Peyer's patch (tissue), 4 donors: ENCODE measurements at regions not wholly inside any gene's neighbourhood (a gene's known extent, or its start where the extent isn't known, plus 50 kb on each side); places are given as distances from the start of the nearest gene placed in this dataset.

Experiments
- DNase-seq, 3 donors: peaks; one replicate each; pipeline ENCODE4 v3.0.0-alpha.2; 2017 to 2019
- H3K27ac ChIP-seq, 4 donors: fragments of 200-600 bp; sonication (generic); one replicate each; pipeline ENCODE4 v1.5.1; 2016 to 2019
- H3K27me3 ChIP-seq, 2 donors: fragments of 200-600 bp; sonication (generic); one replicate each; pipeline ENCODE4 v1.5.1; 2019
- H3K36me3 ChIP-seq, 3 donors: fragments of 200-600 bp; sonication (generic); one replicate each; pipeline ENCODE4 v1.5.1; 2016 to 2019
- H3K4me1 ChIP-seq, 4 donors: fragments of 200-600 bp; sonication (generic); one replicate each; pipeline ENCODE4 v1.5.1; 2016 to 2019
- H3K4me3 ChIP-seq, 4 donors: fragments of 200-600 bp; sonication (generic); 1 replicate in 3 of 4; 2 replicates in 1 of 4; pipeline ENCODE4 v1.5.1; 2016 to 2019; ENCODE audit warnings: mild to moderate bottlenecking in 1 of 4
- H3K9me3 ChIP-seq, 4 donors: fragments of 200-600 bp; sonication (generic); one replicate each; pipeline ENCODE4 v1.5.1; 2016 to 2019; ENCODE audit warnings: mild to moderate bottlenecking in 1 of 4
- CTCF ChIP-seq, 6 experiments: fragments of 450-650 bp in 4 of 6; fragments of 200-600 bp in 2 of 6; sonication (generic) in 1 of 6; IDR thresholded peaks; one replicate each; pipeline ENCODE4 v1.5.1; 2017 to 2019; ENCODE audit warnings: antibody characterized with exemption in 6 of 6, mild to moderate bottlenecking in 3 of 6, moderate library complexity in 1 of 6
- POLR2A ChIP-seq, 2 donors: fragments of 450-650 bp; IDR thresholded peaks; one replicate each; pipeline ENCODE4 v1.5.1; 2017; ENCODE audit warnings: antibody characterized with exemption in 2 of 2, mild to moderate bottlenecking in 2 of 2, moderate library complexity in 2 of 2

- TF ChIP-seq POLR2A (IDR thresholded peaks at IDR 0.05) (no peak), CTCF (IDR thresholded peaks at IDR 0.05) (no peak)
- no peaks in the 10 kb centered on the region for H3K9me3 ChIP-seq
- no peak overlapping the region for H3K27ac ChIP-seq
- no peaks in the 10 kb centered on the region for H3K27me3 ChIP-seq
- H3K4me1 ChIP-seq: no peaks in the 10 kb centered on the region
- H3K36me3 ChIP-seq: no peaks in the 10 kb centered on the region
- DNase-seq: no peak
- no peak overlapping the region for H3K4me3 ChIP-seq
Measured at GRCh38 chr12:76206677-76207072, 122.2 kb upstream of the NAP1L1 start.

GRCh38 chr12:76206039-76206676, 121.7 kb upstream of the NAP1L1 start:
- no peak for DNase-seq
- TF ChIP-seq POLR2A (IDR thresholded peaks at IDR 0.05): no peak
- TF ChIP-seq CTCF (IDR thresholded peaks at IDR 0.05): no peak
- Histone ChIP-seq H3K27me3 (no peaks in the 10 kb centered on the region), H3K4me1 (no peaks in the 10 kb centered on the region), H3K36me3 (no peaks in the 10 kb centered on the region), H3K27ac (no peak overlapping the region), H3K9me3 (no peaks in the 10 kb centered on the region), H3K4me3 (no peak overlapping the region)

DNA sequence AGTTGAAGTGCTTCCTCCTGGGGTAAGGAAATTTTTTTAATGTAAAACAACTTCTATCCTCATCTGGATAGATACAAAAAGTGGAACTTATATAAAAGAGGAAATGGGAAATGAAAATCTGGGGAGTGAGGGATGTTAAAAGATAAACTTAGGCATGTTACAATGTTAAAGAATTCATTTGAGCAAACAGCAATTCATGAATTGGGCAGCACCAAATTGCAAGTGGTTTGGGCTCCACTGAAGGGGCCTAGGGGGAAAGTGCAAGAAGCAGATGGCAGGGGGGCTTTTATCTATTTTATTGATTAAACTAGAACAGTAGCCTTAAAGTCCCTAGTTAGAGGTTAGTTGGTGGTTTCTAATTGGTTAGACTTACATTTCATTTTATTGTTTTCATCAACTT, 118.1 kb upstream of the NAP1L1 start:
- H3K27ac ChIP-seq: no peak overlapping the region
- H3K4me3 ChIP-seq: no peak overlapping the region
- no peaks in the 10 kb centered on the region for H3K36me3 ChIP-seq
- no peaks in the 10 kb centered on the region for H3K4me1 ChIP-seq
- no peaks in the 10 kb centered on the region for H3K27me3 ChIP-seq
- DNase-seq: no peak
- TF ChIP-seq POLR2A (IDR thresholded peaks at IDR 0.05) (no peak), CTCF (IDR thresholded peaks at IDR 0.05) (no peak)
- H3K9me3 ChIP-seq: peaks cover 0 to 11% (median 4%) of the 10 kb centered on the region in 4 donors

DNA sequence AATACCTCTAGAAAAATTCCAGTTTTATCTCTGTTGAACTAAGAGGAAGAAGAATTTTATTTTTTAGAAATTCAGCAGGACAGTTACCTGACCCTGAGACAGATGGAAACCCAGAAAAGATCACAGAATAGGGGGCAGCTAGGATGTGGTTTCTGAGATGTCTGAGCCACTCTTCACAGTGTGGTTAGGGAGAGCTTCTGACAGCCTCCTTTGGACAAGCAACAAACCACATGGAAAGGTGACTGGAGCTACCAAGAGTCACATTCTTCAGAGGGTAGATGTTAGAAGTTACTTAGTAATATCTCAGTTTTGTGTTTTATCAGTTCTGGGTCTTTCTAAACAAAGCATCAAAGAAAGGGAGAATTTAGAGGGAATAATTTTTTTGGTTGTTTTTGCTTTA, 117.3 kb upstream of the NAP1L1 start:
- Histone ChIP-seq H3K36me3 (no peaks in the 10 kb centered on the region), H3K4me1 (no peaks in the 10 kb centered on the region), H3K27ac (no peak overlapping the region), H3K27me3 (no peaks in the 10 kb centered on the region), H3K4me3 (no peak overlapping the region), H3K9me3 (peaks cover 0 to 11% (median 4%) of the 10 kb centered on the region in 4 donors)
- DNase-seq: no peak
- TF ChIP-seq CTCF (IDR thresholded peaks at IDR 0.05): no peak
- TF ChIP-seq POLR2A (IDR thresholded peaks at IDR 0.05): no peak

DNA sequence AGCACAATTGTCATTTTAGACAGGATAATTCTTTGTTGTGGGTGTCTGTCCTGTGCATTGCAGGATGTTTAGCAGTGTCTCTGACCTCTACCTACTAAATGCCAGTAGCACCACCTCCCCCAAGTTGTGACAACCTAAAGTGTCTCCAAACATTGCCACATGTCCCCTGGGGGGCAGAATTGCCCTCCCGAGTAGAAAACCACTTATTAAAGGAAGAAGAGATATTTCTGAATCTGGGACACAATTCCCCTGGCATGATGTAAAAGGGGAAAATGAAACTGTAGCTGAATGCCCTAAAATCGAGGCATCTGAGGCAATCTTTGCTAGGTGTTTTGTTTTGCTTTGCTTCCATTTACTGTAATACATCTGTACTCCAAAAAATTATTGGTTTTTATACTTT, 116.8 kb upstream of the NAP1L1 start:
- no peaks in the 10 kb centered on the region for H3K4me1 ChIP-seq
- no peaks in the 10 kb centered on the region for H3K27me3 ChIP-seq
- H3K36me3 ChIP-seq: no peaks in the 10 kb centered on the region
- TF ChIP-seq POLR2A (IDR thresholded peaks at IDR 0.05) (no peak), CTCF (IDR thresholded peaks at IDR 0.05) (no peak)
- no peak overlapping the region for H3K27ac ChIP-seq
- no peak overlapping the region for H3K4me3 ChIP-seq
- peaks cover 0 to 11% (median 4%) of the 10 kb centered on the region in 4 donors for H3K9me3 ChIP-seq
- DNase-seq: no peak

GRCh38 chr12:76199808-76200207, 115.3 kb upstream of the NAP1L1 start:
- Histone ChIP-seq H3K4me1 (no peaks in the 10 kb centered on the region), H3K27me3 (no peaks in the 10 kb centered on the region), H3K36me3 (no peaks in the 10 kb centered on the region), H3K9me3 (peaks cover 0 to 11% (median 4%) of the 10 kb centered on the region in 4 donors), H3K4me3 (no peak overlapping the region), H3K27ac (no peak overlapping the region)
- no peak for DNase-seq
- TF ChIP-seq CTCF (IDR thresholded peaks at IDR 0.05) (no peak), POLR2A (IDR thresholded peaks at IDR 0.05) (no peak)
